Esophagus squamous epithelium (tissue), 4 donors: ENCODE measurements at regions not wholly inside any gene's neighbourhood (a gene's known extent, or its start where the extent isn't known, plus 50 kb on each side); places are given as distances from the start of the nearest gene placed in this dataset.

Experiments
- CTCF ChIP-seq, 6 experiments: fragments of 450-650 bp in 4 of 6; fragments of 200-600 bp in 2 of 6; sonication (generic) in 2 of 6; IDR thresholded peaks; one replicate each; pipeline ENCODE4 v1.5.1; 2016 to 2019; ENCODE audit warnings: antibody characterized with exemption in 6 of 6, mild to moderate bottlenecking in 4 of 6, moderate library complexity in 4 of 6
- POLR2A ChIP-seq, 4 donors: fragments of 450-650 bp; IDR thresholded peaks; one replicate each; pipeline ENCODE4 v1.6.1; 2017; ENCODE audit warnings: antibody characterized with exemption in 4 of 4, mild to moderate bottlenecking in 4 of 4, moderate library complexity in 3 of 4

GRCh38 chr1:4173731-4174130 lies 273.7 kb upstream of the C1orf174 start:
- TF ChIP-seq CTCF (IDR thresholded peaks at IDR 0.05) (no peak), POLR2A (IDR thresholded peaks at IDR 0.05) (no peak)
